Tibial nerve (tissue), 4 donors: ENCODE measurements at regions not wholly inside any gene's neighbourhood (a gene's known extent, or its start where the extent isn't known, plus 50 kb on each side); places are given as distances from the start of the nearest gene placed in this dataset.

Source experiments
- CTCF ChIP-seq, 5 experiments: fragments of 200-600 bp in 3 of 5; fragments of 450-650 bp in 2 of 5; sonication (generic) in 3 of 5; IDR thresholded peaks; one replicate each; pipeline ENCODE4 v1.5.1; 2016 to 2019; ENCODE audit warnings: antibody characterized with exemption in 5 of 5, mild to moderate bottlenecking in 3 of 5, moderate library complexity in 2 of 5
- EP300 ChIP-seq, 2 donors: sonication (generic); formaldehyde crosslinking; IDR thresholded peaks; one replicate each; pipeline ENCODE4 v1.6.1; 2017; ENCODE audit warnings: antibody characterized with exemption in 2 of 2, mild to moderate bottlenecking in 1 of 2
- POLR2A ChIP-seq, 2 donors: fragments of 450-650 bp; IDR thresholded peaks; one replicate each; pipeline ENCODE4 v1.6.1; 2017; ENCODE audit warnings: antibody characterized with exemption in 2 of 2, mild to moderate bottlenecking in 2 of 2, moderate library complexity in 2 of 2

GRCh38 chr1:199297174-199297573 lies 658.3 kb downstream of the PTPRC start:
- TF ChIP-seq CTCF (IDR thresholded peaks at IDR 0.05): no peak
- no peak for TF ChIP-seq POLR2A (IDR thresholded peaks at IDR 0.05)
- TF ChIP-seq EP300 (IDR thresholded peaks at IDR 0.05): no peak
